ENCODE measurements at regions not wholly inside any gene's neighbourhood (a gene's known extent, or its start where the extent isn't known, plus 50 kb on each side); places are given as distances from the start of the nearest gene placed in this dataset.
A peak's percentile ranks its signal among the peaks of the same experiment; 100 is the strongest.

DNA sequence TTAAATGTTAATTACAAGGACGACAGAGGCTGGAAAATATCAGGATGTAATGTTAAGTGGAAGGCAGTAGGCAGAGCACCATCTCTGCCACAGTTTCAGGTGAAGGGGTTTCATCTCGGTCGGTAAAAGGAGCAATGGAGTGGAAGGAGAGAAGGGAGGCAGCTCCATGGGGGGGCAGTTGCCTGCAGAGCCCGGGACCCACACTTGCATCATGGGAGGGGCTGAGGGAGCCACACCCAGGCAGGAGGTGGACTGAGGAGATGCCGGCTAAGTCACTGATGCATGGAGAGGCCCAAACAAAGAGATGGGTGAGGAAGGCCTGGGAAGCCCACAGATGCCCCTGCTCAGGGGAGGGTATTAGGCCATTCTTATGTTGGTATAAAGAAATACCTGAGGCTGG, 1470.9 kb downstream of the BRD1 start:
- 73 to 78% (median 74%) methylated on average over 5 of the region's 5 CpGs for WGBS, 3 donors
- intact Hi-C loops (cut with DNase I) = no loop called here

DNA sequence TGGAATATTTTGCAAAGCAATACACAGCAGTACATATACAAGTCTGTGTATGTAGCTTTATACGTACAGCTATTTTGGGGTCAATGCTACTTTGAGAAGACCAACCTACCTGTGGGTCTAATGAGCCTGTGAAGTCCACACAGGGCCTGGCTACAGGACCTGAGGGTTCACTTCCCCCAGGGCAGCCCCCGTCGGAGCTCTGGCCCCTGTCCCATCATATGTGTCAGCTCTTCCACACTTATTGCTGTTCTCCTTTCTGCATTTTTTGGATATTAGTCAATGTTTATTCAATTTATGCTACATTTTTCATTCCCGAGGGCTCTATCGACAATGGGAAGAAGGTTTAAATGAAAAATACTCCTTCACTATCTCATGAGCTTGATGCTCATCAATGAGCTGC, 1473.6 kb downstream of the BRD1 start:
- TF ChIP-seq, protein P1, sequence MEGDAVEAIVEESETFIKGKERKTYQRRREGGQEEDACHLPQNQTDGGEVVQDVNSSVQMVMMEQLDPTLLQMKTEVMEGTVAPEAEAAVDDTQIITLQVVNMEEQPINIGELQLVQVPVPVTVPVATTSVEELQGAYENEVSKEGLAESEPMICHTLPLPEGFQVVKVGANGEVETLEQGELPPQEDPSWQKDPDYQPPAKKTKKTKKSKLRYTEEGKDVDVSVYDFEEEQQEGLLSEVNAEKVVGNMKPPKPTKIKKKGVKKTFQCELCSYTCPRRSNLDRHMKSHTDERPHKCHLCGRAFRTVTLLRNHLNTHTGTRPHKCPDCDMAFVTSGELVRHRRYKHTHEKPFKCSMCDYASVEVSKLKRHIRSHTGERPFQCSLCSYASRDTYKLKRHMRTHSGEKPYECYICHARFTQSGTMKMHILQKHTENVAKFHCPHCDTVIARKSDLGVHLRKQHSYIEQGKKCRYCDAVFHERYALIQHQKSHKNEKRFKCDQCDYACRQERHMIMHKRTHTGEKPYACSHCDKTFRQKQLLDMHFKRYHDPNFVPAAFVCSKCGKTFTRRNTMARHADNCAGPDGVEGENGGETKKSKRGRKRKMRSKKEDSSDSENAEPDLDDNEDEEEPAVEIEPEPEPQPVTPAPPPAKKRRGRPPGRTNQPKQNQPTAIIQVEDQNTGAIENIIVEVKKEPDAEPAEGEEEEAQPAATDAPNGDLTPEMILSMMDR (IDR thresholded peaks at IDR 0.05) = no peak
- TF ChIP-seq EP300 (IDR thresholded peaks at IDR 0.05) (no peak), POLR2A (IDR thresholded peaks at IDR 0.05) (no peak)
- no peaks in the 10 kb centered on the region for H3K4me1 ChIP-seq (ENCODE audit: insufficient read depth)
- no peaks in the 10 kb centered on the region for H3K9me3 ChIP-seq
- H3K4me3 ChIP-seq = no peak overlapping the region
- 71 to 74% (median 73%) methylated on average over 5 of the region's 5 CpGs for WGBS, 3 donors
- no peak overlapping the region for H3K27ac ChIP-seq
- no peaks in the 10 kb centered on the region for H3K27me3 ChIP-seq
- intact Hi-C loops (cut with DNase I) = no loop called here
- no peak for DNase-seq
- H3K36me3 ChIP-seq = no peaks in the 10 kb centered on the region

More for the DNA sequence above, 1470.9 kb downstream of the BRD1 start:
- no peak overlapping the region for H3K27ac ChIP-seq
- no peaks in the 10 kb centered on the region for H3K36me3 ChIP-seq
- DNase-seq = no peak
- TF ChIP-seq, protein P1 (IDR thresholded peaks at IDR 0.05) = no peak
- TF ChIP-seq EP300 (IDR thresholded peaks at IDR 0.05) (no peak), POLR2A (IDR thresholded peaks at IDR 0.05) (no peak)
- no peaks in the 10 kb centered on the region for H3K4me1 ChIP-seq (ENCODE audit: insufficient read depth)
- H3K4me3 ChIP-seq = no peak overlapping the region
- H3K27me3 ChIP-seq = no peaks in the 10 kb centered on the region
- no peaks in the 10 kb centered on the region for H3K9me3 ChIP-seq

DNA sequence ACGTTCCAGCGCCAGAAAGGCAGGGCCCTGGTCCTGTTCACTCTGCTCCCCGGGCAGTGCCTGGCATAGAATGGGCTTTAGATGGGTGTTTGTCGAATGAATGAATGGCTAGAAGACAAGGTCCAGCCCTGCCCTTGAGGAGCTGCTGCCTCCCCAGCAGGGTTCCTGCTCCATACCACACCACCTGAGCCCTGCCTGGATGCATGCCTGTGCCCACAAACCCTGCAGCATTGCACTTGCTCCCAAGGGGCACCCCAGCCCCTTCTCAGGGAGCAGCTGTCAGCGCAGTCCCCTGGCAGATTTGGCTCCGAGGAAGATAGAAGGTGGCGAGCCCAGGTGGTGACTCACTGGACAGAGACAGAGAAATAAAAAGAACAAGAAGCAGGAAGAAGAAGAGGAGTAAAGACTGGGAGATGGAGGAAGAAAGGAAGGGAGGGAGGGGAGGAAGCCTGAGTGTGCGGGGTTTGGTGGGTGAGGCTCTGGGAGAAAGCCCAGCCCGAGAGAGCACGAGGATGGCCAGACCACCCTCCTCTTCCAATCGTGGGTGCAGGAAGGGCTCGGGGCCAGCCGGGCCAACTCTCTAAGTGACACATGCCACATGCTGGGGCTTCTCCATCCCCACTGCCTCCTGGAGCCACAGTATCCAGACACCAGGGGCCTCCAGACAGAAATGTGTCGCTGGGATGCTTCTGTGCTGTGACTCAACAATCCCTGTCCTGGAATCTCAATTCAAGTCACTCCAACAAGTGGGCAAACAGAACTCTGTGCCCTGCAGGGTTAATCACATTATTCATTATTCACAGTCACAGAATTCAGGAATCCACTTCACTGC, 1474.3 kb downstream of the BRD1 start:
- Histone ChIP-seq H3K27me3 (no peaks in the 10 kb centered on the region), H3K4me3 (no peak overlapping the region), H3K4me1 (ENCODE audit: insufficient read depth) (no peaks in the 10 kb centered on the region), H3K27ac (no peak overlapping the region), H3K36me3 (no peaks in the 10 kb centered on the region), H3K9me3 (no peaks in the 10 kb centered on the region)
- TF ChIP-seq POLR2A (IDR thresholded peaks at IDR 0.05) = no peak
- TF ChIP-seq, protein P1 (IDR thresholded peaks at IDR 0.05) = no peak
- no peak for TF ChIP-seq EP300 (IDR thresholded peaks at IDR 0.05)
- WGBS, 3 donors = 80 to 85% (median 83%) methylated on average over 14 of the region's 14 CpGs
- intact Hi-C loops (cut with DNase I) = no loop called here
- DNase-seq = peak in 1 of 5 donors; percentile 7

DNA sequence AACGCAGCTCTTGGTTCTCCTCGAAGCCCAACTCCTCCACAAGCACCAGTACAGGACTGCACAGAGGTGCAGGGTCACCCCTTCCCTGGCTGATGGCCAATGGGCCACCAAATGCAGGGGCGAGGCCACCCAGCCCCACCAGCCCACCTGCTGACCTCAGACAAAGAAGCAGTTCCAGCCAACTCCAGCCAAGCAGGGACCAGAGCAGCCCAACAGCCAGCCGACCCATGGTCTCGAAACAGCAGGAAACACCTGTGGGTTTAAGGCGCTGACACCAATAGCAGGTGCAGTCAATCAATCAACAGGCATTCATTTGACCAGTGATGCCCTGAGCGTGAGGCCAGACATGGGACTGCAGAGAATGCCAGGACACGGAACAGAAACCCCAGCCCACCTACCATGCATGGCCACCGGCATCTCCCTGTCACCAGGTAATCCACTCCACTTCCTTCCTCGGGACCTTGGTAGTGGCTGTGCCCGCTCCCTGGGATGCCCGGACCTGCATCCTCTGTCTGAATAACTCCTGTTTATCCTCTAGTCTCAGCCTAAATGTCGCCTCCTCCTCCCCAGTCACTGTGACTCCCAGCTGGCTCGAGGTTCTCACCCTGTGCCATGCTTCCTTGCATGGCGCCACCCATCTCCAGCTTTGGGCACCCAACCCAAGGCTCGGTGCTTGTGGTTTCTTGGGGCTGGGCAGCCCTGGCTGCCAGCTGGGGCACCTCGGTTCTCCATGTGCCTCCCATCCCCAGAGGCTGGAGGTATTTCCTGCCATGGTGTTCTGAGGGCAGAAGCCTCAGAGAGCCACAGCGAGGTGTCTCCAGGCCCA, 1475.4 kb downstream of the BRD1 start:
- Histone ChIP-seq H3K9me3 (no peaks in the 10 kb centered on the region), H3K4me1 (ENCODE audit: insufficient read depth) (no peaks in the 10 kb centered on the region), H3K36me3 (no peaks in the 10 kb centered on the region), H3K27me3 (no peaks in the 10 kb centered on the region), H3K4me3 (no peak overlapping the region), H3K27ac (no peak overlapping the region)
- DNase-seq = peak in 1 of 5 donors; percentile 4
- intact Hi-C loops (cut with DNase I) = no loop called here
- TF ChIP-seq POLR2A (IDR thresholded peaks at IDR 0.05) = no peak
- 86 to 90% (median 89%) methylated on average over 18 of the region's 18 CpGs for WGBS, 3 donors
